Keratinocyte (primary cell): ENCODE measurements at regions not wholly inside any gene's neighbourhood (a gene's known extent, or its start where the extent isn't known, plus 50 kb on each side); places are given as distances from the start of the nearest gene placed in this dataset.

Source experiments
- DNase-seq: peaks from one replicate; pipeline ENCODE4 v3.0.0-alpha.2; 2011; ENCODE audit warnings: low read depth, missing footprints, low spot score
- FAIRE-seq: peaks from 2 replicates; lab custom pipeline; 2011; peaks lifted over from hg19 to GRCh38; lab: Jason Lieb, UNC
- H2AFZ ChIP-seq: 2 replicates; pipeline ENCODE4 v1.6.0; 2012; ENCODE audit warnings: low read length, control low read depth, inconsistent platforms; ENCODE audit not compliant: control insufficient read depth
- H3K27ac ChIP-seq: 2 replicates; pipeline ENCODE4 v1.5.1; 2011; ENCODE audit warnings: low read length; ENCODE audit not compliant: control insufficient read depth, insufficient read depth
- H3K27me3 ChIP-seq: 3 replicates; pipeline ENCODE4 v1.6.0; 2011; ENCODE audit warnings: low read length; ENCODE audit not compliant: control insufficient read depth, insufficient read depth; ENCODE audit errors: extremely low read depth
- H3K36me3 ChIP-seq, 2 experiments: 2 replicates in 1 of 2; 3 replicates in 1 of 2; pipeline ENCODE4 v1.5.1; 2011; ENCODE audit warnings: low read length in 2 of 2, mild to moderate bottlenecking in 1 of 2; ENCODE audit not compliant: control insufficient read depth in 2 of 2, insufficient read depth in 2 of 2; ENCODE audit errors: extremely low read depth in 1 of 2
- H3K4me1 ChIP-seq: 3 replicates; pipeline ENCODE4 v1.5.1; 2011; ENCODE audit warnings: low read length; ENCODE audit not compliant: control insufficient read depth, insufficient read depth; ENCODE audit errors: extremely low read depth
- H3K4me2 ChIP-seq: 3 replicates; pipeline ENCODE4 v1.6.0; 2011; ENCODE audit warnings: low read depth, low read length; ENCODE audit not compliant: control insufficient read depth, insufficient read depth; ENCODE audit errors: extremely low read depth
- H3K4me3 ChIP-seq, 3 experiments: fragments of 200-600 bp in 1 of 3; sonication (generic) in 1 of 3; 2 replicates in 2 of 3; 3 replicates in 1 of 3; pipeline ENCODE4 v1.5.1; 2011 to 2016; ENCODE audit warnings: low read length in 3 of 3, mild to moderate bottlenecking in 3 of 3, control low read depth in 2 of 3, inconsistent platforms in 1 of 3, low read depth in 1 of 3, mixed read lengths in 1 of 3, mixed run types in 1 of 3, moderate library complexity in 1 of 3; ENCODE audit not compliant: control insufficient read depth in 2 of 3, insufficient read depth in 2 of 3; ENCODE audit errors: extremely low read depth in 1 of 3
- H3K79me2 ChIP-seq: 2 replicates; pipeline ENCODE4 v1.6.0; 2012; ENCODE audit warnings: low read length; ENCODE audit not compliant: control insufficient read depth, insufficient read depth
- H3K9ac ChIP-seq: 3 replicates; pipeline ENCODE4 v1.6.0; 2011; ENCODE audit warnings: low read length; ENCODE audit not compliant: control insufficient read depth, insufficient read depth; ENCODE audit errors: extremely low read depth
- H3K9me1 ChIP-seq: 3 replicates; pipeline ENCODE4 v1.6.0; 2011; ENCODE audit warnings: low read length; ENCODE audit not compliant: control insufficient read depth, insufficient read depth; ENCODE audit errors: extremely low read depth
- H3K9me3 ChIP-seq: 2 replicates; pipeline ENCODE4 v1.5.1; 2012; ENCODE audit warnings: low read depth, low read length; ENCODE audit not compliant: control insufficient read depth
- H4K20me1 ChIP-seq: 3 replicates; pipeline ENCODE4 v1.6.0; 2011; ENCODE audit warnings: low read length; ENCODE audit not compliant: control insufficient read depth, insufficient read depth; ENCODE audit errors: extremely low read depth
- CTCF ChIP-seq, 3 experiments: IDR thresholded peaks in 1 of 3; conservative IDR thresholded peaks in 1 of 3; optimal IDR thresholded peaks in 1 of 3; 2 replicates in 2 of 3; 3 replicates in 1 of 3; pipeline versions ENCODE3 to v1.5.1; 2011; ENCODE audit warnings: low read length in 3 of 3, mild to moderate bottlenecking in 3 of 3, moderate library complexity in 2 of 3, control low read depth in 1 of 3, inconsistent platforms in 1 of 3; ENCODE audit not compliant: insufficient read depth in 2 of 3; ENCODE audit errors: extremely low read depth in 1 of 3
- EZH2 ChIP-seq: IDR thresholded peaks from one replicate; pipeline ENCODE4 v1.6.1; 2012; ENCODE audit warnings: inconsistent platforms, mild to moderate bottlenecking, low read length, moderate library complexity
- dilution Hi-C: fragments of 300-500 bp; cut with MboI; formaldehyde crosslinking; loops from one replicate; pipeline ENCODE4 v1.7.0; 2020; ENCODE audit warnings: low sequenced_read_pairs; ENCODE audit not compliant: extremely low pct_ligation_motif_present

GRCh38 chr12:78725951-78726580 lies 138.5 kb upstream of the SYT1 start:
- DNase-seq (no peak), FAIRE-seq (peak; percentile 26)
- H3K79me2 ChIP-seq: no peaks in the 10 kb centered on the region
- H3K36me3 ChIP-seq: no peaks in the 10 kb centered on the region
- H2AFZ ChIP-seq: no peak overlapping the region
- H3K9ac ChIP-seq: no peak overlapping the region
- dilution Hi-C loops: no loop called here
- no peak for TF ChIP-seq EZH2
- no peaks in the 10 kb centered on the region for H3K4me1 ChIP-seq
- H3K9me3 ChIP-seq: no peaks in the 10 kb centered on the region
- H3K4me2 ChIP-seq: no peak overlapping the region
- H3K4me3 ChIP-seq: no peak overlapping the region
- no peak overlapping the region for H3K27ac ChIP-seq
- no peaks in the 10 kb centered on the region for H4K20me1 ChIP-seq
- no peaks in the 10 kb centered on the region for H3K9me1 ChIP-seq
- H3K27me3 ChIP-seq: no peaks in the 10 kb centered on the region

- no peaks in the 10 kb centered on the region for H3K4me1 ChIP-seq
- no peak overlapping the region for H3K27ac ChIP-seq
- no peaks in the 10 kb centered on the region for H3K79me2 ChIP-seq
- no peak overlapping the region for H3K9ac ChIP-seq
- FAIRE-seq (peak; percentile 9), DNase-seq (no peak)
- no peak overlapping the region for H3K4me2 ChIP-seq
- H3K9me1 ChIP-seq: no peaks in the 10 kb centered on the region
- no peaks in the 10 kb centered on the region for H3K27me3 ChIP-seq
- no peak overlapping the region for H3K4me3 ChIP-seq
- no peak overlapping the region for H2AFZ ChIP-seq
- H4K20me1 ChIP-seq: no peaks in the 10 kb centered on the region
- TF ChIP-seq EZH2 (no peak), CTCF (optimal IDR thresholded peaks at IDR 0.05 in 1 of 3, IDR thresholded peaks at IDR 0.05 in 1 of 3, conservative IDR thresholded peaks at IDR 0.05 in 1 of 3; ENCODE audit: extremely low read depth in 1 of 3, insufficient read depth in 2 of 3, low read length in 3 of 3) (no peak)
- no peaks in the 10 kb centered on the region for H3K36me3 ChIP-seq
- dilution Hi-C loops: no loop called here
- H3K9me3 ChIP-seq: no peaks in the 10 kb centered on the region
These were observed 137.7 kb upstream of the SYT1 start for GRCh38 chr12:78726854-78727253.

DNA sequence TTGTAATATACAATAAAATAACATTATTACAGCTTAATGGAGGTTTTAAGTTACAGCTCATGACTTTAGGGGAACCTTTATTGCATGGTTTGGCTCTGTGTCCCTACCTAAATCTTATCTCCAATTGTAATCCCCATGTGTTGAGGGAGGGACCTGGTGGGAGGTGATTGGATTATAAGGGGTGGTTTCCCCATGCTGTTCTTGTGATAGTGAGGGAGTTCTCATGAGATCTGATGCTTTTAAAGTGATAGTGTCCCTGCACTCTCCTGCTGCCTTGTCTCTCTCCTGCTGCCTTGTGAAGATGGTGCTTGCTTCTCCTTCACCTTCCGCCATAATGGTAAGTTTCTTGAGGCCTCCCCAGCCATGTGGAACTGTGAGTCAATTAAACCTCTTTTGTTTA lies 132.1 kb upstream of the SYT1 start:
- H3K27ac ChIP-seq: no peak overlapping the region
- dilution Hi-C loops: no loop called here

More for the DNA sequence above, 132.1 kb upstream of the SYT1 start:
- no peaks in the 10 kb centered on the region for H3K36me3 ChIP-seq
- no peaks in the 10 kb centered on the region for H3K4me1 ChIP-seq
- no peaks in the 10 kb centered on the region for H3K27me3 ChIP-seq
- H3K9ac ChIP-seq: no peak overlapping the region
- no peak overlapping the region for H3K4me2 ChIP-seq
- no peak overlapping the region for H2AFZ ChIP-seq
- H3K9me3 ChIP-seq: no peaks in the 10 kb centered on the region
- no peaks in the 10 kb centered on the region for H4K20me1 ChIP-seq
- H3K4me3 ChIP-seq: no peak overlapping the region
- TF ChIP-seq EZH2 (no peak), CTCF (optimal IDR thresholded peaks at IDR 0.05 in 1 of 3, IDR thresholded peaks at IDR 0.05 in 1 of 3, conservative IDR thresholded peaks at IDR 0.05 in 1 of 3; ENCODE audit: extremely low read depth in 1 of 3, insufficient read depth in 2 of 3, low read length in 3 of 3) (no peak)
- FAIRE-seq: no peak
- H3K79me2 ChIP-seq: no peaks in the 10 kb centered on the region
- no peak for DNase-seq
- no peaks in the 10 kb centered on the region for H3K9me1 ChIP-seq
